H9 (cell line): ENCODE measurements at regions not wholly inside any gene's neighbourhood (a gene's known extent, or its start where the extent isn't known, plus 50 kb on each side); places are given as distances from the start of the nearest gene placed in this dataset.

Experiments used
- DNase-seq: peaks from one replicate; pipeline ENCODE4 v3.0.0-alpha.2; 2017
- H2AFZ ChIP-seq: one replicate; pipeline ENCODE4 v1.6.1; 2013; ENCODE audit warnings: mild to moderate bottlenecking, low read length, control low read depth, moderate library complexity
- H2AK5ac ChIP-seq: 2 replicates; pipeline ENCODE4 v1.6.1; 2013; ENCODE audit warnings: low read length, control low read depth, mixed read lengths; ENCODE audit not compliant: insufficient read length
- H2BK120ac ChIP-seq: one replicate; pipeline ENCODE4 v1.6.1; 2013; ENCODE audit warnings: low read depth, mild to moderate bottlenecking, low read length, control low read depth, inconsistent platforms; ENCODE audit not compliant: poor library complexity, severe bottlenecking
- H2BK12ac ChIP-seq: 2 replicates; pipeline ENCODE4 v1.6.1; 2013; ENCODE audit warnings: low read length, control low read depth, mixed read lengths, low read depth; ENCODE audit not compliant: insufficient read length
- H2BK15ac ChIP-seq: 2 replicates; pipeline ENCODE4 v1.6.1; 2013; ENCODE audit warnings: low read depth, low read length, control low read depth
- H2BK20ac ChIP-seq: one replicate; pipeline ENCODE4 v1.6.1; 2013; ENCODE audit warnings: low read depth, mild to moderate bottlenecking, low read length, control low read depth, inconsistent platforms; ENCODE audit not compliant: poor library complexity, severe bottlenecking
- H2BK5ac ChIP-seq: 2 replicates; pipeline ENCODE4 v1.6.1; 2013; ENCODE audit warnings: low read length, control low read depth, mixed read lengths; ENCODE audit not compliant: insufficient read length
- H3K14ac ChIP-seq: 2 replicates; pipeline ENCODE4 v1.6.1; 2013; ENCODE audit warnings: low read length, control low read depth; ENCODE audit not compliant: insufficient read depth
- H3K18ac ChIP-seq: 2 replicates; pipeline ENCODE4 v1.6.1; 2013; ENCODE audit warnings: low read depth, mild to moderate bottlenecking, mixed read lengths, low read length, control low read depth; ENCODE audit not compliant: insufficient read length
- H3K23ac ChIP-seq: 2 replicates; pipeline ENCODE4 v1.6.1; 2013; ENCODE audit warnings: low read length, control low read depth, mixed read lengths, low read depth; ENCODE audit not compliant: insufficient read length
- H3K23me2 ChIP-seq: 2 replicates; pipeline ENCODE4 v1.6.1; 2013; ENCODE audit warnings: low read depth, mild to moderate bottlenecking, mixed read lengths, low read length, control low read depth; ENCODE audit not compliant: insufficient read length, poor library complexity, severe bottlenecking
- H3K27ac ChIP-seq: 2 replicates; pipeline ENCODE4 v1.5.1; 2013; ENCODE audit warnings: low read length, control low read depth, mixed read lengths, low read depth; ENCODE audit not compliant: insufficient read length
- H3K27me3 ChIP-seq: 2 replicates; pipeline ENCODE4 v1.6.1; 2013; ENCODE audit warnings: low read length, control low read depth, inconsistent platforms; ENCODE audit not compliant: insufficient read depth
- H3K4ac ChIP-seq: 2 replicates; pipeline ENCODE4 v1.6.1; 2013; ENCODE audit warnings: low read depth, mild to moderate bottlenecking, control low read depth, inconsistent platforms, low read length, moderate library complexity
- H3K4me1 ChIP-seq: 2 replicates; pipeline ENCODE4 v1.6.1; 2013; ENCODE audit warnings: low read length, control low read depth, inconsistent platforms; ENCODE audit not compliant: insufficient read depth
- H3K4me2 ChIP-seq: 2 replicates; pipeline ENCODE4 v1.6.1; 2013; ENCODE audit warnings: low read length, control low read depth, mixed read lengths; ENCODE audit not compliant: insufficient read length, insufficient read depth
- H3K56ac ChIP-seq: 2 replicates; pipeline ENCODE4 v1.6.1; 2013; ENCODE audit warnings: low read depth, mild to moderate bottlenecking, mixed read lengths, low read length, control low read depth; ENCODE audit not compliant: insufficient read length
- H3K79me1 ChIP-seq: 2 replicates; pipeline ENCODE4 v1.6.1; 2013; ENCODE audit warnings: low read depth, mild to moderate bottlenecking, moderate library complexity, low read length, control low read depth, inconsistent platforms; ENCODE audit not compliant: insufficient read depth, poor library complexity, severe bottlenecking
- H3K79me2 ChIP-seq: 2 replicates; pipeline ENCODE4 v1.6.1; 2013; ENCODE audit warnings: low read length, control low read depth, inconsistent platforms; ENCODE audit not compliant: insufficient read depth
- H3K9ac ChIP-seq: 2 replicates; pipeline ENCODE4 v1.6.1; 2013; ENCODE audit warnings: low read length, control low read depth, mixed read lengths; ENCODE audit not compliant: insufficient read length; ENCODE audit errors: extremely low read depth
- H3K9me3 ChIP-seq: one replicate; pipeline ENCODE4 v1.6.1; 2013; ENCODE audit warnings: low read depth, low read length, inconsistent platforms; ENCODE audit not compliant: control insufficient read depth
- H3T11ph ChIP-seq: one replicate; pipeline ENCODE4 v1.6.1; 2013; ENCODE audit warnings: mild to moderate bottlenecking, low read length, control low read depth, inconsistent platforms
- H4K20me1 ChIP-seq: one replicate; pipeline ENCODE4 v1.6.1; 2013; ENCODE audit not compliant: control insufficient read depth, insufficient read length, insufficient read depth
- H4K5ac ChIP-seq: 2 replicates; pipeline ENCODE4 v1.6.1; 2013; ENCODE audit warnings: low read depth, mild to moderate bottlenecking, mixed read lengths, low read length, control low read depth; ENCODE audit not compliant: insufficient read length
- H4K8ac ChIP-seq: replicated peaks from 2 replicates; pipeline ENCODE4 v1.6.1; 2013; ENCODE audit warnings: low read length, control low read depth, mixed read lengths, low read depth; ENCODE audit not compliant: insufficient read length
- H4K91ac ChIP-seq: 2 replicates; pipeline ENCODE4 v1.6.1; 2013; ENCODE audit warnings: low read depth, mild to moderate bottlenecking, moderate library complexity, mixed read lengths, low read length, control low read depth; ENCODE audit not compliant: insufficient read length
- H3K27ac Mint-ChIP-seq, 3 experiments: 2 replicates in 2 of 3; 3 replicates in 1 of 3; pipeline ENCODE4 v1.8.0; 2020 to 2021; ENCODE audit warnings: mixed read lengths in 3 of 3, mild to moderate bottlenecking in 1 of 3, moderate library complexity in 1 of 3
- H3K27me3 Mint-ChIP-seq: 2 replicates; pipeline ENCODE4 v1.8.0; 2021; ENCODE audit warnings: low read depth, mild to moderate bottlenecking, moderate library complexity, mixed read lengths
- H3K36me3 Mint-ChIP-seq, 3 experiments: 2 replicates in 2 of 3; 3 replicates in 1 of 3; pipeline ENCODE4 v1.8.0; 2020 to 2021; ENCODE audit warnings: low read depth in 3 of 3, mixed read lengths in 3 of 3; ENCODE audit not compliant: insufficient read depth in 1 of 3
- H3K4me1 Mint-ChIP-seq, 2 experiments: 2 replicates each; pipeline ENCODE4 v1.8.0; 2020; ENCODE audit warnings: mixed read lengths in 2 of 2
- H3K4me3 Mint-ChIP-seq, 2 experiments: 2 replicates in 1 of 2; 3 replicates in 1 of 2; pipeline ENCODE4 v1.8.0; 2020 to 2021; ENCODE audit warnings: mild to moderate bottlenecking in 2 of 2, mixed read lengths in 2 of 2, moderate library complexity in 1 of 2
- H3K9me3 Mint-ChIP-seq, 2 experiments: 2 replicates in 1 of 2; 3 replicates in 1 of 2; pipeline ENCODE4 v1.8.0; 2020; ENCODE audit warnings: mild to moderate bottlenecking in 2 of 2, mixed read lengths in 2 of 2, moderate library complexity in 1 of 2
- CTCF ChIP-seq: fragments of 200-600 bp; sonication (generic); conservative IDR thresholded peaks from 3 replicates; pipeline ENCODE4 v1.8.0; 2021; ENCODE audit warnings: antibody characterized with exemption, mild to moderate bottlenecking
- WGBS: extraction: QIAGEN DNeasy Blood & Tissue Kit; methylation state at CpG from one replicate; pipeline ENCODE4 v1.1.7; 2013; ENCODE audit warnings: missing lambda C conversion rate, low lambda C conversion rate, mixed read lengths; ENCODE audit not compliant: insufficient read length; ENCODE audit errors: extremely low coverage; 5-methylcytosine and 5-hydroxymethylcytosine counted together

GRCh38 chr5:3075309-3075708 is 323.8 kb upstream of the IRX2 start:
- no peaks in the 10 kb centered on the region for H3K27me3 ChIP-seq
- no peak overlapping the region for H3T11ph ChIP-seq
- no peak overlapping the region for H3K27ac Mint-ChIP-seq
- H2BK5ac ChIP-seq: no peak overlapping the region
- H3K56ac ChIP-seq: no peak overlapping the region
- H2AK5ac ChIP-seq: no peak overlapping the region
- peaks cover 0 to 11% of the 10 kb centered on the region in 2 experiments; a peak in 2 of 4 replicates for H3K4me1 Mint-ChIP-seq
- no peak overlapping the region for H3K4me2 ChIP-seq
- H2BK12ac ChIP-seq: no peak overlapping the region
- no peaks in the 10 kb centered on the region for H3K79me1 ChIP-seq
- H3K79me2 ChIP-seq: no peaks in the 10 kb centered on the region
- no peak for DNase-seq
- H4K91ac ChIP-seq: no peak overlapping the region
- H3K9ac ChIP-seq: no peak overlapping the region
- H3K36me3 Mint-ChIP-seq: peaks cover 3 to 28% (median 11%) of the 10 kb centered on the region in 3 experiments
- no CpG with 5 or more reads among the region's 2 CpGs for WGBS
- H3K9me3 ChIP-seq: peaks cover 7% of the 10 kb centered on the region
- H2BK120ac ChIP-seq: no peak overlapping the region
- H3K4me3 Mint-ChIP-seq: no peak overlapping the region
- peaks cover 2% of the 10 kb centered on the region for H3K23me2 ChIP-seq
- H3K27ac ChIP-seq: no peak overlapping the region
- no peak overlapping the region for H3K4ac ChIP-seq
- H2BK15ac ChIP-seq: no peak overlapping the region
- no peaks in the 10 kb centered on the region for H4K20me1 ChIP-seq
- no peak overlapping the region for H3K14ac ChIP-seq
- no peak overlapping the region for H2BK20ac ChIP-seq
- H3K4me1 ChIP-seq: no peaks in the 10 kb centered on the region
- H3K23ac ChIP-seq: no peak overlapping the region
- no peak overlapping the region for H4K8ac ChIP-seq
- H2AFZ ChIP-seq: no peak overlapping the region
- no peak overlapping the region for H4K5ac ChIP-seq
- H3K18ac ChIP-seq: no peak overlapping the region
- H3K9me3 Mint-ChIP-seq: peaks cover 20 to 25% of the 10 kb centered on the region in 2 experiments
- H3K27me3 Mint-ChIP-seq: peaks cover 11% of the 10 kb centered on the region
- TF ChIP-seq CTCF: peak; percentile 59
